NT2/D1 (cell line): ENCODE measurements at regions not wholly inside any gene's neighbourhood (a gene's known extent, or its start where the extent isn't known, plus 50 kb on each side); places are given as distances from the start of the nearest gene placed in this dataset.

Experiments
- YY1 ChIP-seq: IDR thresholded peaks from 2 replicates; pipeline ENCODE4 v1.6.1; 2011; ENCODE audit not compliant: insufficient read length, insufficient read depth
- ZNF274 ChIP-seq: IDR thresholded peaks from 2 replicates; pipeline ENCODE4 v1.6.1; 2011; ENCODE audit warnings: mild to moderate bottlenecking, low read depth, low read length

DNA sequence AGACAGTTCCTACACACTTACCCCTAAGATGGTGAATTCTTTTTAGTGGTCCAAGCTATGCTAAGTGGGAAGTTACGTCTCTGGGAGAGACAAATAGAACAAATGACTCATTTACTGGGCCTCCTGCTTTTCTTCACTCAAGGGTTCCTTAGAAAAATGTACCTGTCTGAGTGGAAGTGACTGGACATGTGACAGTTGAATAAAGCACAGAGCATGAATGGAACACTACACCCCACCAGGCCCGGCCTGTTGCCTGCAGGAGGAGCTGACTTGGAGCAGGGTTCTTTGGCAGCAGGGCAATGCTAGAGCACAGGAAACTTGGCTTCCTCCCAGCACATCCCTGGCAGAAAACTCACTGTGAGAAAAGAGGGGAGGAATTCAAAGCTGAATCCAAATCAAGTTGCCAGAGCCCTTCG lies 451.0 kb upstream of the SETBP1 start:
- TF ChIP-seq ZNF274 (no peak), YY1 (no peak)
